Right ventricle myocardium superior (tissue), 1 donor: ENCODE measurements at regions not wholly inside any gene's neighbourhood (a gene's known extent, or its start where the extent isn't known, plus 50 kb on each side); places are given as distances from the start of the nearest gene placed in this dataset.
"Not testable (repeated sequence)": the region's sequence is repeated elsewhere in the genome, so short reads cannot be mapped to it uniquely, and the experiment has no call there.

Experiments
- ATAC-seq: fragments of 200-7000 bp; cut with Tn5 transposase; one replicate; pipeline ENCODE4 v1.9.1; 2020; ENCODE audit warnings: mild to moderate bottlenecking; ENCODE audit not compliant: poor library complexity
- DNase-seq: peaks from one replicate; pipeline ENCODE4 v3.0.0-alpha.2; 2020
- intact Hi-C: fragments of 100-400 bp; cut with DNase I; formaldehyde crosslinking; loops from one replicate; pipeline ENCODE4 v1.11.2; 2022
- donor health status: DM: no; HTN: yes; CAD: no; lungs with severe emphysema.

DNA sequence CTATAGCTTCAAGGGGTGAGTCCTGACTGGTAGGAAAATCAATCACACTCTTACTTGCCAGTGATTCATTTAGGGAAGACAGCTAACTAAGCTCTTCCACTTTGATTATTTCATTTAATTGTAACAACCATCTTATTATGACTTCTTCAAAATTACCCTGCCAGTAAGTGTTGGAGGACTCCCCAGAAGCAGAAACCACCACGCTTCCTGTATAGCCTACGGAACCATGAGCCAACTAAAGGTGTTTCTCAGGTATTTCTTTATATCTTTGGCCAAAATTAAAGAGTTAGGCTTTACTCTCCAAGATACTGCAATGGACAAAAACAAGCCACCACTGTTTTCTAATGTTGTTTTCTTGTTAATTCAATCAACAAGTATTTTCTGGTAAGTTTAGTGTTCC is 61.0 kb downstream of the FOXD4L5 start:
- DNase-seq, ATAC-seq, intact Hi-C loops: not testable (repeated sequence)

DNA sequence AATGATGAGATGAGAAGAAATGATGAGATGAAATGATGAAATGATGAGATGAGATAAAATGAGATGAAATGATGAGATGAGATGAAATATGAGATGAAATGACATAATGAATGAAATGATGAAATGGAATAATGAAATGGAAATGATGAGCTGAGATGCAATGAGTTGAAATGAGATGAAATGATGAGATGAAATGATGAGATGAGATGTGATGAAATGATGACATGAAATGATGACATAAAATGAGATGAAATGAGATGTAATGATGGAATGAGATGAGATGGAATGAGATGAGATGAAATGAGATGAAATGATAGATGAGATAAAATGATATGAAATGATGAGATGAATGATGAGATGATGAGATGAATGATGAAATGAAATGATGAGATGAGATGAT is 76.2 kb downstream of the FOXD4L5 start:
- intact Hi-C loops, DNase-seq, ATAC-seq: not testable (repeated sequence)

DNA sequence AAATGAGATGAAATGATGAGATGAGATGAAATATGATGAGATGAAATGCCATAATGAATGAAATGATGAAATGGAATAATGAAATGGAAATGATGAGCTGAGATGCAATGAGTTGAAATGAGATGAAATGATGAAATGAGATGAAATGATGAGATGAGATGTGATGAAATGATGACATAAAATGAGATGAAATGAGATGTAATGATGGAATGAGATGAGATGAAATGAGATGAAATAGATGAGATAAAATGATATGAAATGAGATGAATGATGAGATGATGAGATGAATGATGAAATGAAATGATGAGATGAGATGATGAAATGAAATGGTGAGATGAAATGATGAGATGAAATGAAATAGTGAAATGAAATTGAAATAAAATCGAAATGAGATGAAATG is 77.7 kb downstream of the FOXD4L5 start:
- intact Hi-C loops, DNase-seq, ATAC-seq: not testable (repeated sequence)

DNA sequence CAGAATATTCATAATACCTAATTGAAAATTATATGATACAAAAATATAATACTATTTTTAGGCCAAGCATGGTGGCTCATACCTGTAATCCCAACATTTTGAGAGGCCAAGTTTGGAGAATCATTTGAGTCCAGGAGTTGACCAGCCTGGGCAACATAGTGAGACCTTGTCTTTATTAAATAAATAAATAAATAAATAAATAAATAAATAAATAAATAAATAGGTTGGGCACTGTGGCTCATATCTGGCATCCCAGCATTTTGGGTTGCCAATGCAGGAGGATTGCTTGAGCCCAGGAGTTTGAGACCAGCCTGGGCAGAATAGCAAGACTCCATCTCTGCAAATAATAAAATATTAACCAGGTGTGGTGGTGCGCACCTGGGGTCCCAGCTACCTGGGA is 79.2 kb downstream of the FOXD4L5 start:
- intact Hi-C loops, DNase-seq, ATAC-seq: not testable (repeated sequence)

DNA sequence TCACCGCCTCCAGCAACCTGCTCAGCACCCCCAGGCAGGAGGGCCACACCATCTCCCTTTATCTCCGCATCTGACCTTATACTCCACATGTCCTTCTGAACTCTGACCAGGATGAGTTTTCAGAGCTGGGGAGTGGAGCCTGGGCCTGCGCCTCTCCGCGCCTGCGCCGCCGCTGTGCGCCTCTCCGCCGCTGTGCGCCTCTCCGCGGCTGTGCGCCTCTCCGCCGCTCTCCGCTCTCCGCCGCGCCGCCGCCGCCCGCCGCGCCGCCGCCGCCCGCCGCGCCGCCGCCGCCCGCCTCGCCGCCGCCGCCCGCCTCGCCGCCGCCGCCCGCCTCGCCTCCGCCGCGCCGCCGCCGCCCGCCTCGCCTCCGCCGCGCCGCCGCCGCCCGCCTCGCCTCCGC is 89.2 kb downstream of the FOXD4L5 start:
- DNase-seq, intact Hi-C loops, ATAC-seq: not testable (repeated sequence)

DNA sequence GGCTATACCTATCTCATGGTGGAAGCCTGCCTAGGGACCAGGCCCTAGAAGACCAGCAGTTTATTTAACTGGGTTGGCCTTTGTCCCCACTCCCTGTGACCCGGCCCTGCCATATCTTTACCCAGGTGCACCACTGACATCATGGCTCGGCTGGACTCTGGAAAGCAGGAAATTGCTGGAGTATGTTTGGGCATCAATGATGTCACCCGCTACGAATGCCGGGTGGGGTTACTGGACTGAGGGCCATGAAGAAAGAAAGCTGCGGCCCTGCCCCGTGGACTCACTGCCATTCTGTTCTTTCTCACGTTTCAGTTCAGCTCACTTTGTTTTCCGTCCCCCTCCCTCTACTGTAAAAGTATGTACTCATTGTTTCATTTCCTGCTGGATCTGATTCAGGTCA is 129.1 kb downstream of the FOXD4L5 start:
- ATAC-seq, intact Hi-C loops: not testable (repeated sequence)
- peak; percentile 9 for DNase-seq
